Liver (tissue), 7 donors: ENCODE measurements at regions not wholly inside any gene's neighbourhood (a gene's known extent, or its start where the extent isn't known, plus 50 kb on each side); places are given as distances from the start of the nearest gene placed in this dataset.
A peak's percentile ranks its signal among the peaks of the same experiment; 100 is the strongest.

Experiments used
- DNase-seq: peaks from one replicate; pipeline ENCODE4 v3.0.0-alpha.2; 2017; ENCODE audit warnings: low spot score
- H3K27ac ChIP-seq, 2 donors: one replicate each; pipeline ENCODE4 v1.7.0; 2013; ENCODE audit warnings: inconsistent platforms in 2 of 2, low read length in 2 of 2, control low read depth in 1 of 2, low read depth in 1 of 2, mild to moderate bottlenecking in 1 of 2
- H3K27me3 ChIP-seq, 4 donors: one replicate each; pipeline versions ENCODE4 v1.6.1 to v1.7.0; 2013; ENCODE audit warnings: low read length in 3 of 4, inconsistent platforms in 1 of 4, mild to moderate bottlenecking in 1 of 4, moderate library complexity in 1 of 4; ENCODE audit not compliant: control insufficient read depth in 4 of 4, insufficient read depth in 4 of 4
- H3K36me3 ChIP-seq, 4 donors: one replicate each; pipeline versions ENCODE4 v1.6.1 to v1.7.0; 2013; ENCODE audit warnings: low read length in 3 of 4, mild to moderate bottlenecking in 3 of 4, low read depth in 1 of 4, moderate library complexity in 1 of 4; ENCODE audit not compliant: control insufficient read depth in 4 of 4, insufficient read depth in 3 of 4
- H3K4me1 ChIP-seq, 4 donors: one replicate each; pipeline versions ENCODE4 v1.6.1 to v1.7.0; 2013; ENCODE audit warnings: low read length in 3 of 4, mild to moderate bottlenecking in 3 of 4, moderate library complexity in 1 of 4; ENCODE audit not compliant: control insufficient read depth in 4 of 4, insufficient read depth in 4 of 4
- H3K4me3 ChIP-seq, 3 donors: one replicate each; pipeline versions ENCODE4 v1.6.1 to v1.7.0; 2013; ENCODE audit warnings: low read length in 3 of 3, control low read depth in 1 of 3, low read depth in 1 of 3, mild to moderate bottlenecking in 1 of 3
- H3K9ac ChIP-seq, 2 donors: one replicate each; pipeline ENCODE4 v1.7.0; 2013; ENCODE audit warnings: low read length in 2 of 2, mild to moderate bottlenecking in 2 of 2, moderate library complexity in 2 of 2, control low read depth in 1 of 2, low read depth in 1 of 2
- H3K9me3 ChIP-seq, 4 donors: one replicate each; pipeline versions ENCODE4 v1.6.1 to v1.7.0; 2013; ENCODE audit warnings: low read length in 3 of 4; ENCODE audit not compliant: control insufficient read depth in 4 of 4
- EGR1 ChIP-seq, 2 donors: IDR thresholded peaks; 2 replicates each; pipeline ENCODE4 v1.6.1; 2016 to 2018; ENCODE audit warnings: antibody characterized with exemption in 2 of 2, low read depth in 2 of 2
- FOXA1 ChIP-seq: IDR thresholded peaks from 2 replicates; pipeline ENCODE4 v1.6.1; 2016; ENCODE audit warnings: antibody characterized with exemption
- FOXA2 ChIP-seq: IDR thresholded peaks from 2 replicates; pipeline ENCODE4 v1.6.1; 2016; ENCODE audit warnings: antibody characterized with exemption
- GABPA ChIP-seq, 2 donors: IDR thresholded peaks in 1 of 2; conservative IDR thresholded peaks in 1 of 2; 2 replicates each; pipeline ENCODE4 v1.6.1; 2016; ENCODE audit warnings: antibody characterized with exemption in 2 of 2, mild to moderate bottlenecking in 1 of 2, moderate library complexity in 1 of 2
- HNF4A ChIP-seq, 2 donors: conservative IDR thresholded peaks; 2 replicates each; pipeline ENCODE4 v1.6.1; 2016; ENCODE audit warnings: antibody characterized with exemption in 2 of 2, mild to moderate bottlenecking in 2 of 2
- HNF4G ChIP-seq: IDR thresholded peaks from 2 replicates; pipeline ENCODE4 v1.6.1; 2016; ENCODE audit warnings: antibody characterized with exemption
- JUND ChIP-seq, 2 donors: IDR thresholded peaks; 2 replicates each; pipeline ENCODE4 v1.6.1; 2016; ENCODE audit warnings: antibody characterized with exemption in 2 of 2
- NR2F2 ChIP-seq: IDR thresholded peaks from 2 replicates; pipeline ENCODE4 v1.6.1; 2016; ENCODE audit warnings: antibody characterized with exemption
- SP1 ChIP-seq: IDR thresholded peaks from 2 replicates; pipeline ENCODE4 v1.6.1; 2018; ENCODE audit warnings: antibody characterized with exemption, mild to moderate bottlenecking
- YY1 ChIP-seq: IDR thresholded peaks from 2 replicates; pipeline ENCODE4 v1.6.1; 2016; ENCODE audit warnings: antibody characterized with exemption, mild to moderate bottlenecking
- WGBS: extraction: QIAGEN DNeasy Blood & Tissue Kit; methylation state at CpG from one replicate; pipeline ENCODE4 v1.1.7; 2013; 5-methylcytosine and 5-hydroxymethylcytosine counted together
- TF ChIP-seq, protein P1 (sequence below): IDR thresholded peaks from 2 replicates; pipeline ENCODE4 v1.6.1; 2016; ENCODE audit warnings: antibody characterized with exemption
- TF ChIP-seq, protein P2 (sequence below): IDR thresholded peaks from 2 replicates; pipeline ENCODE4 v1.6.1; 2016; ENCODE audit warnings: antibody characterized with exemption
- TF ChIP-seq, protein P3 (sequence below): IDR thresholded peaks from 2 replicates; pipeline ENCODE4 v1.6.1; 2016; ENCODE audit warnings: antibody characterized with exemption
- donor health status: healthy.
- donor health status: healthy.
- donor health status: healthy.
- donor health status: healthy.

DNA sequence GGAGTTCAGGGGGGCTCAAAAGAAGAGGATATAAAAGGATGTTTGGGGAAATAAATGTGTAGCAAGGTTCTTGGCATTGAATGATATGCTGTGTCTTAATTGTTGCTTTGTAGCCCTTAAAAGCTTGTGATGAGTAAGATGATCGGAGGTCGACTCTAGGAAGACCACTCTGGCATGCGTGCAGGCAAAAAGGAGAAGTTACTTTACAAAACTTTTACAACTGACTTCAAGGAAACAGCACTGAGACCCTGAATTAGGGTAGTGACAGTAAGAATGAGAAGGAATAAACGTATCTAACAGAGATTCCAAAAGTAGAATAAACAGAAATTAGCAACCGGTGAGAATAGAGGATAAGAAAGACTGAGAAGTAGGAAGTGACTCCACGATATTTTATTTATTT lies 228.7 kb upstream of the TANK start:
- Histone ChIP-seq H3K9me3 (no peaks in the 10 kb centered on the region), H3K27me3 (no peaks in the 10 kb centered on the region), H3K27ac (no peak overlapping the region), H3K4me3 (no peak overlapping the region), H3K9ac (no peak overlapping the region), H3K36me3 (no peaks in the 10 kb centered on the region), H3K4me1 (peaks cover 0 to 4% (median under 1%) of the 10 kb centered on the region in 4 donors)
- DNase-seq: no peak
- TF ChIP-seq FOXA1 (no peak), HNF4G (no peak), SP1 (no peak), EGR1 (IDR thresholded peaks at IDR 0.05; ENCODE audit: low read depth in 2 of 2) (no peak), NR2F2 (no peak), FOXA2 (no peak), GABPA (IDR thresholded peaks at IDR 0.05 in 1 of 2, conservative IDR thresholded peaks at IDR 0.05 in 1 of 2) (no peak), YY1 (no peak), HNF4A (conservative IDR thresholded peaks at IDR 0.05) (no peak)
- TF ChIP-seq, protein P1, sequence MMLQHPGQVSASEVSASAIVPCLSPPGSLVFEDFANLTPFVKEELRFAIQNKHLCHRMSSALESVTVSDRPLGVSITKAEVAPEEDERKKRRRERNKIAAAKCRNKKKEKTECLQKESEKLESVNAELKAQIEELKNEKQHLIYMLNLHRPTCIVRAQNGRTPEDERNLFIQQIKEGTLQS: no peak
- TF ChIP-seq, protein P2, sequence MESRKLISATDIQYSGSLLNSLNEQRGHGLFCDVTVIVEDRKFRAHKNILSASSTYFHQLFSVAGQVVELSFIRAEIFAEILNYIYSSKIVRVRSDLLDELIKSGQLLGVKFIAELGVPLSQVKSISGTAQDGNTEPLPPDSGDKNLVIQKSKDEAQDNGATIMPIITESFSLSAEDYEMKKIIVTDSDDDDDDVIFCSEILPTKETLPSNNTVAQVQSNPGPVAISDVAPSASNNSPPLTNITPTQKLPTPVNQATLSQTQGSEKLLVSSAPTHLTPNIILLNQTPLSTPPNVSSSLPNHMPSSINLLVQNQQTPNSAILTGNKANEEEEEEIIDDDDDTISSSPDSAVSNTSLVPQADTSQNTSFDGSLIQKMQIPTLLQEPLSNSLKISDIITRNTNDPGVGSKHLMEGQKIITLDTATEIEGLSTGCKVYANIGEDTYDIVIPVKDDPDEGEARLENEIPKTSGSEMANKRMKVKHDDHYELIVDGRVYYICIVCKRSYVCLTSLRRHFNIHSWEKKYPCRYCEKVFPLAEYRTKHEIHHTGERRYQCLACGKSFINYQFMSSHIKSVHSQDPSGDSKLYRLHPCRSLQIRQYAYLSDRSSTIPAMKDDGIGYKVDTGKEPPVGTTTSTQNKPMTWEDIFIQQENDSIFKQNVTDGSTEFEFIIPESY: no peak
- TF ChIP-seq, protein P3, sequence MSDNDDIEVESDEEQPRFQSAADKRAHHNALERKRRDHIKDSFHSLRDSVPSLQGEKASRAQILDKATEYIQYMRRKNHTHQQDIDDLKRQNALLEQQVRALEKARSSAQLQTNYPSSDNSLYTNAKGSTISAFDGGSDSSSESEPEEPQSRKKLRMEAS: no peak
- WGBS: 86% methylated on average over 6 of the region's 6 CpGs

DNA sequence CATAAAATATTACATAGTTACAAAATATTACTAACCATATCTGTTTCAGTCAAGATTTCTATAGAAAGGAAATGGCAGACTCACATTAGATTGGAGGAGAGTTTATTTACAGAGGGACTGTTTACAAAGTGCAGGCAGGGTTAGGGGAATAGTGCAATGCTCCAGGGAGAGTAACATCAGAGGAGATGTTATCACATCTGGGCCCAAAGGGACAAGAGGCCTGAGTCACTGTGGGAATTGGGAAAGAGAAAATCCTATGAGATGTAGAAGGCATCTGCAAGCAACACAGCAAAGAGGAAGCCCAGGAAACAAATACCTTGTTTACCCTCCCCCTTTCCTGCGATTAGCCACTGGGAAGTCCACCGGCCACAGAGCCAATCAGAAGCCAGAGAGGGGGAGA lies 227.3 kb upstream of the TANK start:
- Histone ChIP-seq H3K27me3 (no peaks in the 10 kb centered on the region), H3K4me3 (no peak overlapping the region), H3K9ac (no peak overlapping the region), H3K9me3 (no peaks in the 10 kb centered on the region), H3K36me3 (no peaks in the 10 kb centered on the region), H3K27ac (no peak overlapping the region), H3K4me1 (peaks cover 0 to 4% (median under 1%) of the 10 kb centered on the region in 4 donors)
- WGBS: 83% methylated on average over 2 of the region's 2 CpGs
- no peak for DNase-seq
- TF ChIP-seq GABPA (IDR thresholded peaks at IDR 0.05 in 1 of 2, conservative IDR thresholded peaks at IDR 0.05 in 1 of 2) (no peak), JUND (IDR thresholded peaks at IDR 0.05) (no peak)

DNA sequence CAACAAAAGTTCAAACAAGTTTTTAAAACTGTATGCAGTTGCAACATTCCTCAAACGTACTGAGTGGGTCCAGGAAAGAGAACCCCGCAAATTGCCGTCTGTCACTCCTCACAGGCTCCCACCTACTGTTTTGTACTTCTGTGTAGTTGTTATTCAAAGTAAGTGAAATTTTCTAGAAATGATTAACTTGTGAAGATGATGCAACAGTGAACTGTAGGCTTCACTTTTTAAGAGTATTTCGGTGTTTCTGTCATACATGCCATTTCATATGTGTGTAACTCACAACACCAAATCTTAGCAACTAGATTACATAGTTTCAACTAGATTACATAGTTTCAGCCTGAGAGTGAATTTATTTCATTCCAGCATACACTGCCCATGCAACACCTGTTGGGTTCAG lies 226.0 kb upstream of the TANK start:
- H3K9me3 ChIP-seq: no peaks in the 10 kb centered on the region
- no peak overlapping the region for H3K4me3 ChIP-seq
- 47% methylated on average over 4 of the region's 4 CpGs for WGBS
- no peak overlapping the region for H3K9ac ChIP-seq
- TF ChIP-seq, protein P2: no peak
- TF ChIP-seq, protein P1: peak; percentile 72
- TF ChIP-seq JUND (IDR thresholded peaks at IDR 0.05): no peak
- H3K27me3 ChIP-seq: no peaks in the 10 kb centered on the region
- H3K27ac ChIP-seq: no peak overlapping the region
- peaks cover 0 to 4% (median under 1%) of the 10 kb centered on the region in 4 donors for H3K4me1 ChIP-seq
- H3K36me3 ChIP-seq: no peaks in the 10 kb centered on the region
- no peak for DNase-seq
